Suprapubic skin (tissue), 3 donors: ENCODE measurements at regions not wholly inside any gene's neighbourhood (a gene's known extent, or its start where the extent isn't known, plus 50 kb on each side); places are given as distances from the start of the nearest gene placed in this dataset.

ENCODE experiments used
- POLR2AphosphoS5 ChIP-seq, 3 donors: sonication (generic); formaldehyde crosslinking; IDR thresholded peaks; one replicate each; pipeline ENCODE4 v1.6.1; 2017; ENCODE audit warnings: antibody characterized with exemption in 3 of 3
- TF ChIP-seq, protein P1 (sequence below), 2 donors: fragments of 200-600 bp in 1 of 2; fragments of 450-650 bp in 1 of 2; sonication (generic) in 1 of 2; IDR thresholded peaks; one replicate each; pipeline ENCODE4 v1.5.1; 2016 to 2019; ENCODE audit warnings: antibody characterized with exemption in 2 of 2, mild to moderate bottlenecking in 1 of 2, moderate library complexity in 1 of 2

DNA sequence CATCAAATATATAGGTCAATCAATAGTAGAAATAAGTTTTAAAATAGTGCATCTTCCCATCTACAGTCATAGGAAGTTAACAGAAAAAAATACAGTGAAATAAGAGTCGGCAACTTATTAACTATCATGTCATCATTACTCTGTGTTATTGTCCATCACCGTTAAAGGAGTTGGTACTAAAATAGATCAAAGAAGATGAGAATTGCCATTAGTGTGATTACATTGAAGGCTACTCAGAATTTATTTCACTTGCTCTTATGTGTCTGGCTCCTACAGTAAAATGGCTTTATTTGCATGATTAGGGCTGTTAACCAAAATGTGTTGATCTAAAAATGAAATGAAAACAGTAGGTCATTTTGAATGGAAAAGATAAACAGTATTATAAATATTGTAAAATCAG is 162.5 kb upstream of the SLITRK1 start:
- TF ChIP-seq, protein P1, sequence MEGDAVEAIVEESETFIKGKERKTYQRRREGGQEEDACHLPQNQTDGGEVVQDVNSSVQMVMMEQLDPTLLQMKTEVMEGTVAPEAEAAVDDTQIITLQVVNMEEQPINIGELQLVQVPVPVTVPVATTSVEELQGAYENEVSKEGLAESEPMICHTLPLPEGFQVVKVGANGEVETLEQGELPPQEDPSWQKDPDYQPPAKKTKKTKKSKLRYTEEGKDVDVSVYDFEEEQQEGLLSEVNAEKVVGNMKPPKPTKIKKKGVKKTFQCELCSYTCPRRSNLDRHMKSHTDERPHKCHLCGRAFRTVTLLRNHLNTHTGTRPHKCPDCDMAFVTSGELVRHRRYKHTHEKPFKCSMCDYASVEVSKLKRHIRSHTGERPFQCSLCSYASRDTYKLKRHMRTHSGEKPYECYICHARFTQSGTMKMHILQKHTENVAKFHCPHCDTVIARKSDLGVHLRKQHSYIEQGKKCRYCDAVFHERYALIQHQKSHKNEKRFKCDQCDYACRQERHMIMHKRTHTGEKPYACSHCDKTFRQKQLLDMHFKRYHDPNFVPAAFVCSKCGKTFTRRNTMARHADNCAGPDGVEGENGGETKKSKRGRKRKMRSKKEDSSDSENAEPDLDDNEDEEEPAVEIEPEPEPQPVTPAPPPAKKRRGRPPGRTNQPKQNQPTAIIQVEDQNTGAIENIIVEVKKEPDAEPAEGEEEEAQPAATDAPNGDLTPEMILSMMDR (IDR thresholded peaks at IDR 0.05), result no peak
- no peak for TF ChIP-seq POLR2AphosphoS5 (IDR thresholded peaks at IDR 0.05)
